HEK293 (cell line): ENCODE measurements at regions not wholly inside any gene's neighbourhood (a gene's known extent, or its start where the extent isn't known, plus 50 kb on each side); places are given as distances from the start of the nearest gene placed in this dataset.

ENCODE experiments used
- CTCF ChIP-seq: fragments of 450-650 bp; formaldehyde crosslinking; IDR thresholded peaks from 2 replicates; pipeline ENCODE4 v1.5.1; 2016; ENCODE audit warnings: missing biosample characterization, missing genetic modification characterization
- PRDM1 ChIP-seq: fragments of 450-650 bp; formaldehyde crosslinking; IDR thresholded peaks from 2 replicates; pipeline ENCODE4; 2016; ENCODE audit warnings: missing biosample characterization, missing genetic modification characterization
- RBAK ChIP-seq: fragments of 450-650 bp; formaldehyde crosslinking; IDR thresholded peaks from 2 replicates; pipeline ENCODE4 v1.5.1; 2016; ENCODE audit warnings: missing biosample characterization, missing genetic modification characterization
- REST ChIP-seq: fragments of 450-650 bp; formaldehyde crosslinking; IDR thresholded peaks from 2 replicates; pipeline ENCODE4 v1.5.1; 2016; ENCODE audit warnings: missing biosample characterization, missing genetic modification characterization
- YY1 ChIP-seq: fragments of 450-650 bp; formaldehyde crosslinking; IDR thresholded peaks from 2 replicates; pipeline ENCODE4 v1.5.1; 2018; ENCODE audit warnings: missing biosample characterization, missing genetic modification characterization
- ZBTB21 ChIP-seq: fragments of 450-650 bp; formaldehyde crosslinking; IDR thresholded peaks from 2 replicates; pipeline ENCODE4 v1.5.1; 2017; ENCODE audit warnings: missing biosample characterization, missing genetic modification characterization
- ZNF138 ChIP-seq: fragments of 450-650 bp; formaldehyde crosslinking; IDR thresholded peaks from 2 replicates; pipeline ENCODE4 v1.5.1; 2016; ENCODE audit warnings: missing biosample characterization, missing genetic modification characterization, borderline replicate concordance
- ZNF184 ChIP-seq: fragments of 450-650 bp; IDR thresholded peaks from 2 replicates; pipeline ENCODE4 v1.5.1; 2018; ENCODE audit warnings: missing biosample characterization, mild to moderate bottlenecking, missing genetic modification characterization
- ZNF335 ChIP-seq: fragments of 450-650 bp; formaldehyde crosslinking; conservative IDR thresholded peaks from 2 replicates; pipeline ENCODE4 v1.5.1; 2016; ENCODE audit warnings: missing biosample characterization, missing genetic modification characterization
- ZNF394 ChIP-seq: fragments of 450-650 bp; formaldehyde crosslinking; IDR thresholded peaks from 2 replicates; pipeline ENCODE4 v1.5.1; 2016; ENCODE audit warnings: missing biosample characterization, missing genetic modification characterization, mild to moderate bottlenecking, moderate library complexity, borderline replicate concordance
- ZNF623 ChIP-seq: fragments of 450-650 bp; formaldehyde crosslinking; IDR thresholded peaks from 2 replicates; pipeline ENCODE4 v1.5.1; 2016; ENCODE audit warnings: missing biosample characterization, missing genetic modification characterization
- ZNF670 ChIP-seq: fragments of 450-650 bp; formaldehyde crosslinking; IDR thresholded peaks from 2 replicates; pipeline ENCODE4 v1.5.1; 2016; ENCODE audit warnings: missing biosample characterization, missing genetic modification characterization, low read depth
- TF ChIP-seq, protein P1 (sequence below): fragments of 450-650 bp; formaldehyde crosslinking; IDR thresholded peaks from 2 replicates; pipeline ENCODE4 v1.5.1; 2017; ENCODE audit warnings: missing biosample characterization, missing genetic modification characterization
- TF ChIP-seq, protein P2 (sequence below): fragments of 450-650 bp; formaldehyde crosslinking; conservative IDR thresholded peaks from 2 replicates; pipeline ENCODE4 v1.5.1; 2016; ENCODE audit warnings: low read depth, missing biosample characterization, missing genetic modification characterization

- TF ChIP-seq CTCF, result no peak
- no peak for TF ChIP-seq ZNF623 (tag by site-specific recombination)
- no peak for TF ChIP-seq YY1
- TF ChIP-seq, protein P1, sequence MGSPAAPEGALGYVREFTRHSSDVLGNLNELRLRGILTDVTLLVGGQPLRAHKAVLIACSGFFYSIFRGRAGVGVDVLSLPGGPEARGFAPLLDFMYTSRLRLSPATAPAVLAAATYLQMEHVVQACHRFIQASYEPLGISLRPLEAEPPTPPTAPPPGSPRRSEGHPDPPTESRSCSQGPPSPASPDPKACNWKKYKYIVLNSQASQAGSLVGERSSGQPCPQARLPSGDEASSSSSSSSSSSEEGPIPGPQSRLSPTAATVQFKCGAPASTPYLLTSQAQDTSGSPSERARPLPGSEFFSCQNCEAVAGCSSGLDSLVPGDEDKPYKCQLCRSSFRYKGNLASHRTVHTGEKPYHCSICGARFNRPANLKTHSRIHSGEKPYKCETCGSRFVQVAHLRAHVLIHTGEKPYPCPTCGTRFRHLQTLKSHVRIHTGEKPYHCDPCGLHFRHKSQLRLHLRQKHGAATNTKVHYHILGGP (tag by site-specific recombination), result no peak
- no peak for TF ChIP-seq RBAK (tag by site-specific recombination)
- TF ChIP-seq REST (tag by site-specific recombination), result no peak
- no peak for TF ChIP-seq PRDM1
- TF ChIP-seq ZNF184, result no peak
- TF ChIP-seq ZBTB21 (tag by site-specific recombination), result no peak
- no peak for TF ChIP-seq ZNF138 (tag by site-specific recombination)
- TF ChIP-seq ZNF335 (tag by site-specific recombination), result no peak
- no peak for TF ChIP-seq ZNF670
- no peak for TF ChIP-seq ZNF394
- TF ChIP-seq, protein P2, sequence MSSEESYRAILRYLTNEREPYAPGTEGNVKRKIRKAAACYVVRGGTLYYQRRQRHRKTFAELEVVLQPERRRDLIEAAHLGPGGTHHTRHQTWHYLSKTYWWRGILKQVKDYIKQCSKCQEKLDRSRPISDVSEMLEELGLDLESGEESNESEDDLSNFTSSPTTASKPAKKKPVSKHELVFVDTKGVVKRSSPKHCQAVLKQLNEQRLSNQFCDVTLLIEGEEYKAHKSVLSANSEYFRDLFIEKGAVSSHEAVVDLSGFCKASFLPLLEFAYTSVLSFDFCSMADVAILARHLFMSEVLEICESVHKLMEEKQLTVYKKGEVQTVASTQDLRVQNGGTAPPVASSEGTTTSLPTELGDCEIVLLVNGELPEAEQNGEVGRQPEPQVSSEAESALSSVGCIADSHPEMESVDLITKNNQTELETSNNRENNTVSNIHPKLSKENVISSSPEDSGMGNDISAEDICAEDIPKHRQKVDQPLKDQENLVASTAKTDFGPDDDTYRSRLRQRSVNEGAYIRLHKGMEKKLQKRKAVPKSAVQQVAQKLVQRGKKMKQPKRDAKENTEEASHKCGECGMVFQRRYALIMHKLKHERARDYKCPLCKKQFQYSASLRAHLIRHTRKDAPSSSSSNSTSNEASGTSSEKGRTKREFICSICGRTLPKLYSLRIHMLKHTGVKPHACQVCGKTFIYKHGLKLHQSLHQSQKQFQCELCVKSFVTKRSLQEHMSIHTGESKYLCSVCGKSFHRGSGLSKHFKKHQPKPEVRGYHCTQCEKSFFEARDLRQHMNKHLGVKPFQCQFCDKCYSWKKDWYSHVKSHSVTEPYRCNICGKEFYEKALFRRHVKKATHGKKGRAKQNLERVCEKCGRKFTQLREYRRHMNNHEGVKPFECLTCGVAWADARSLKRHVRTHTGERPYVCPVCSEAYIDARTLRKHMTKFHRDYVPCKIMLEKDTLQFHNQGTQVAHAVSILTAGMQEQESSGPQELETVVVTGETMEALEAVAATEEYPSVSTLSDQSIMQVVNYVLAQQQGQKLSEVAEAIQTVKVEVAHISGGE (tag by site-specific recombination), result no peak
Measured at GRCh38 chr1:244768804-244769203, 66.7 kb upstream of the COX20 start.
